Left forelimb (tissue), 1 donor: ENCODE measurements at regions not wholly inside any gene's neighbourhood (a gene's known extent, or its start where the extent isn't known, plus 50 kb on each side); places are given as distances from the start of the nearest gene placed in this dataset.
"Not testable (repeated sequence)": the region's sequence is repeated elsewhere in the genome, so short reads cannot be mapped to it uniquely, and the experiment has no call there.

Experiments
- DNase-seq: peaks from one replicate; pipeline ENCODE4 v3.0.0-alpha.2; 2018; ENCODE audit warnings: low spot score

DNA sequence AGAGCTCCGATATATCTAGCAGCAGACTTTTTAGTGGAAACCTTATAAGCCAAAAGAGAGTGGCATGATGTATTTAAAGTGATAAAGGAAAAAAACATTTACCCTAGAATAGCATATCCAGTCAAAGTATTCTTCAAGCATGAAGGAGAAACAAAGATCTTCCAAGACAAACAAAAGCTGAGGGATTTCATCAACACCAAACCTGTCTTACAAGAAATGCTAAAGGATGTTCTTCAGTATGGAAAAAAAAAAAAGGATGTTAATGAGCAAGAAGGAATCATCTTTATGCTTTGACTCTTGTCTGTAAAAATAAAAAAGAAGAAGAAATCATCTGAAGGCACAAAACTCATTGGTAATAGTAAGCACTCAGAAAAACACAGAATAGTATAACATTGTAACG lies 338.2 kb downstream of the TLE1 start:
- no peak for DNase-seq

DNA sequence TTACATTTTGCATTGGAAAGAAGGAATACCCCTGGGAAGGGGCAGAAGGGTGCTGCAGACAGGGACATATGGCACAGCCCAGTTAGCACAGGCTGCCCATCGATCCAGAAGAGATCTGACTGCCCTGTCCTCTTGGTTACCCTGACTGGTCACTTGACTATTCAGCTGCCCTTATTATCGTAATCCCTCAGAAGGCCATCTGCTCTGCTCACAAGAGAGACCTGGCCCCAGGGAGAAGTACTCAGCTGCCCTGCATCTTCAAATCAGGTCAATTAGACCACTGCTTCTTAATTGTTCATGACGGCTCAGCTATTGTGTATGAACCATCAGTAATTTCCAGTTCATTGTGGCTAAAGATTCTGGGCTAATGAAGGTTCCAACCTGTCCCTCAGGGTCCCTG lies 345.0 kb downstream of the TLE1 start:
- no peak for DNase-seq

DNA sequence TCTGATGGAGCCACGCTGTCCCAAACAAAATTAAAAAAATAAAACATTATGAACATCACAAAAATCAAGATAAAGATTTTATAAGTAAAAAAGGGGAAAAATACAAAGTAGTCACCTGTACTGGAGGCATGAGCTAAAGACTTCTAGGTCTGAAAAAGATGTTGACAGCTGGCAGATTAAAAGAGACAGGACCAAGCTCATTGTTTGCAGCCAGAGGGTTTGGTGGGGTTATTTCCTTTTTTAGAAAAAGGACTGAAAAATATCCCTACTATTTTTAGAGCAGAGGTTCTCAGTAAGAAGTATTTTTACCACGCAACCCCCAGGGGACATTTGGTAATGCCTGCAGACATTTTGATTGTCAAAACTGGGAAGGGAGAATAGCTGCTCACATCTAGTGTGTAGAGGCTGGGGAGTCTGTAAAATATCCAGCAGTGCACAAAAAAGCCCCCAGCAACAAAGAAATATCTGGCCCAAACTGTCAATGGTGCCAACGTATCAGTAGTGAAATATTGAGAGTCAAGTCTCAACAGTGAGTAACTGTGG lies 353.4 kb downstream of the TLE1 start:
- DNase-seq = no peak

DNA sequence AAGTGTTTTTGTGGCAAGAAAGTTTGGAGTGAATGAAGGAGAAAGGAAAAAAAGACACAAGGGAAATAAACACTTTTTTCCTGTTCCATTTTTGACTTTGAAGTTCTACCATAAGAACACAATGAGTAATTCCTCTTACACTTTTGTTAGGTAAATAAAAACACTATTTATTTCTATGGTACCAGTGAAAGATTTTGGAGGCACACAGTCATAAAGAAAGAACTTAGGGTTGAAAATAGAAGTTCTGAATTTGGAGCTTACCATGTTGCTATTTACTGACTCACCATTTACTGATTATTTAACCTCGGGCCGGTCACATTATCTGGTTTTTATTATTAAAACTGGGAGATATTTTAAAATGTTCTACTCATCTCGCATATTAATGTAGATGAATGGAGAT lies 367.8 kb downstream of the TLE1 start:
- DNase-seq = no peak

DNA sequence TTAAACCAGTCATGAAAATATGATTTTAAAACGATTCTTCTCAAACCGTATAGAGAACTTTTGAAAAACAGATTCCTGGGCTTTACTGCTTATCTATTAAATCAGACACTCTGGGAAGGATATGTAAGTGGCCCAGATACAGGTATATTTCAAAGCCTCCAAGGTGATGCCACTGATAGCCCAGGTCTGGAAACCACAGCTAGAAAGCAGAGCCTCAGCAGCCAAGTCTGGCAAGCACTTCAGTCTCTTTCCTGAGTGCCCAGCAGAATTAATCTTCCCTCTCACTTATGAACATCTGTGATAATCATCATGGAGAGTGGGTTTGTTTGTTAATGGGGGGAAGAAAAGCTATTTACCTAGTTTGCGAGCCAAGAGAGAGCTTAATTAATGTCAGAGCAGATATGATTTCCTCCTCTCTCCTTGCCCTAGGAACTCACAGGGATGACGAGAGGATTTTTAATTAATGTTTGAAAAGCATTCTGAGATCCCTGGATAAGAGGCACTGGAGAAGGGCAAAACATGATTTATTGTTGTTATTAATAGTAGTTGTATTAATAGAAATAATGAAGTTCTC lies 368.4 kb downstream of the TLE1 start:
- no peak for DNase-seq

DNA sequence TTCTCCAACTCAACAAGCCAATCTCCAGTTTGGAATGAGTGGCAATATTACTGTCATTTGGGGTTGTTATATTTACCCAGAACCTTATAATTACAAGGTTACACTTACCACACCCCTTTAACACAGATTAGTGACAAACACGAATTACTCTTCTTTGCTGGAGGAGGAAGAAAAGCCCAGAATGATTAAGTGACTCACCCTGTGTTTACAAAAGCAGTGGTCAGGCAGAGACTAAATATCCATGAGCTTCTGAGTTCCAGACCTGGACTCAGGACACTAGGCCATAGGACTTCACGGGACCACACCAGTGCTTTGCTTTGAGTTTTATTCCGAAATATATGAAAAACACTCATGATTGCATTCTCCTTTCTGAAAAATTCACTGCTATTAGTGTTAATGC lies 370.8 kb downstream of the TLE1 start:
- DNase-seq = no peak

DNA sequence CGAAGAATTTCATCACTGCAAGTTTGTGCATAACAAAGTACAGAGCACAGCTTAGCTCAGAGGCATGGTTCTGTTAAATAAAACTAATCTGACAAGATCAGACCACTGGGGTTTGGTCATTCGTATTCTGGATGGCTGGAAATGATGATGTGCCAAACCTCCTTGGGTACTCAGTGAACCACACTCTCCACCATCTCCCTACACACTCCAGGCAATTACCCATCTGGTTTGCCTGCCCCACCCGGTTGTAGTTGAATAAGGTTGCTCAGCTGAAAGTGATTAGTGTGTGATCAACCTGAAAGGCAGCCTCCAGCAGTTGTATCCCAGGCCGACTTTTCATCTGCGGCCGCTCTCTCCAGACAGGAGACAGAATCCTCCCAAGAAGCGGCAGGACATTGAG lies 371.4 kb downstream of the TLE1 start:
- DNase-seq = no peak

DNA sequence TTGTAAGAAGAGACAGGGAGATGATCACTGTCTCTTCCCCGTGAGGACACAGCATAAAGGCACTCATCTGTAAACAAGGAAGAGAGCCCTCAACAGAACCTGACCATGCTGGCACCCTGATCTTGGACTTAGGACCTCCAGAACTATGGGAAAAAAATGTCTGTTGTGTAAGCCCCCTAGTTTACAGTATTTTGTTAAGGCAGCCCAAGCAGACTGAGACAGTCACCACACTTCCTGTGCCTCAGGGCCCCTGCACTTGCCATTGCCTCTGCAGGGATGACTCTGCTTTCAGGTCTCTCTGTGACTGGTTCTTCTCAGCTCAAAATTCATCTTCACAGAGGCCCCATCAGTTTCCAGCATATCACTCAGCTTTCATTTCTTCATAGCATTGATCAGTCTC lies 372.1 kb downstream of the TLE1 start:
- DNase-seq = no peak

DNA sequence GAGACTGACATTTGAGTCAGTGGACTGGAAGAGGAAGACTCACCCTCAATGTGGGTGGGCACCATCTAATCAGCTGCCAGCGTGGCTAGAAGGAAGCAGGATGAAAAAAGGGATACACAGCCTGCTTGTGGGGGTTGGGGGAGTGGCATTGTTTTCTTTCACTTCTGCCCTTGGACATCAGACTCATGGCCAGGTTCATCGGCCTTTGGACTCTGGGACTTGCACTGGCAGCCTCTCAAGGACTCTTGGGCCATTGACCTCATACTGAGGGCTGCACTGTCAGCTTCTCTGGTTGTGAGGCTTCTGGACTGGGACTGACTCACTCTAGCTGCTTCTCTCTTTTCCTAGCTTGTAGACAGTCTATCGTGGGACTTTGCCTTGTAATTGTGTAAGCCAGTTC lies 374.9 kb downstream of the TLE1 start:
- no peak for DNase-seq

DNA sequence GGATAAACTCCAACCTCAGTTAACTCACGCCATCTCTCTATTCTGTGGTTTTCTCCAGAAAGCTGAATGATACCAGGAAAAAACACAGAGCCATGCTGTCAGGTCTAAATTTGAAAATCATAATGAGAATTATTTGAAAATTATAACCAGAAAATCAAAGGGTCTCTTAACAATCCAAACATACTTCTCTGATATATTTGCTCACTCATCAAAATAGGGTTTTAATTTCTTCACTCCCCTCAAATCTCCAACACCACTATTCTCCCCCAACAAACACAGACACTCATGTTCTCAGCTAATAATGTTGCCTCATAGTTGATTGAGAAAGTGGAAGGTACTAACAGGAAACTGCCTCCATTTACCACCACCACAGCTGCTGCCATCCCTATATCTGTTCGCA lies 375.5 kb downstream of the TLE1 start:
- no peak for DNase-seq

DNA sequence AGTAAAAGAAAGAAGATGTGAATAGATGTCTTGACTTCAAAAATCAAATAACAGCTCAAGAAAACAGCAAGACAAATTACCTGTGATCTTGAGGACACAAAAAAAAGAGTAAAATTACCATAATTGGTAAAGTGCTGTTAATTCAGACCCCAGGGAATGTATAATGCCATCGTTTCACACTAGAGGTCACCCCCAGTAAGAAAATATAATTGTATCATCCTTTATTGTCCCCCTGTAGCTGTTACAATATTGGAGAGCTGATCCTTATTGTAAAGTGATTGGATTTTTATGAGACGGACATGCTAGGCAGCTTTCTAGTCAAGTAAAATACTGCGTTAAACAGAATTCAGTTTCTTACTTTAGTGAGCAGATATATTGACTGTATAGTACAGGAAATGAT lies 377.0 kb downstream of the TLE1 start:
- no peak for DNase-seq

DNA sequence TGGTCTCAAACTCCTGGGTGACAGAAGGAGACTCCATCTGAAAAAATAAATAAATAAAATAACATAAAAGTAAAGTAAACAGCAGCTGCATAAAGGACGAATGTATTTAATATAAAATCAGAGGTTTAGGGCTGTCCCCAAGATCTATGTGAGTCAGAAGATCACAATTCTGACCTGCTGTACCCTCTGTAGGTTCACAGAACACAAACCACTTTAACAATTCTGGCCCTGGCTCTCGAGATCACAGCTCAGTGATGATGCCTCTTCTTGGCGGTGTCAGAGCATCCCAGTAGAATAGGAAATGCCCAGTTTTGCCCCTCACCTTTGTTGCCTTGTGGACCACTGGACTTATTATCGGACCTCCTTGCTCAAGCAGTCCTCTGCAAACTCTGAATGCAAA lies 380.9 kb downstream of the TLE1 start:
- no peak for DNase-seq

DNA sequence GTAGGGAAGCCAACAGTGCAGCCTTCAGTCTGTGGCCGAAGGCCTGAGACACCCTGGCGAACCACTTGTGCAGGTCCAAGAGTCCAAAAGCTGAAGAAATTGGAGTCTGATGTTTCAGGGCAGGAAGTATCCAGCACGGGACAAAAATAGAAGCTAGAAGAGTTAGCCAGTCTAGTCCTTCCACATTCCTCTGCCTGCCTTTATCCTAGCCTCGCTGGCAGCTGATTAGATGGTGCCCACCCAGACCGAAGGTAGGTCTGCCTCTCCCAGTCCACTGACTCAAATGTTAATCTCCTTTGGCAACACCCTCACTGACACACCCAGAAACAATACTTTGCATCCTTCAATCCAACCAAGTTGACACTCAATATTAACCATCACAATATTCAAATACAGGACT lies 381.6 kb downstream of the TLE1 start:
- DNase-seq = not testable (repeated sequence)

DNA sequence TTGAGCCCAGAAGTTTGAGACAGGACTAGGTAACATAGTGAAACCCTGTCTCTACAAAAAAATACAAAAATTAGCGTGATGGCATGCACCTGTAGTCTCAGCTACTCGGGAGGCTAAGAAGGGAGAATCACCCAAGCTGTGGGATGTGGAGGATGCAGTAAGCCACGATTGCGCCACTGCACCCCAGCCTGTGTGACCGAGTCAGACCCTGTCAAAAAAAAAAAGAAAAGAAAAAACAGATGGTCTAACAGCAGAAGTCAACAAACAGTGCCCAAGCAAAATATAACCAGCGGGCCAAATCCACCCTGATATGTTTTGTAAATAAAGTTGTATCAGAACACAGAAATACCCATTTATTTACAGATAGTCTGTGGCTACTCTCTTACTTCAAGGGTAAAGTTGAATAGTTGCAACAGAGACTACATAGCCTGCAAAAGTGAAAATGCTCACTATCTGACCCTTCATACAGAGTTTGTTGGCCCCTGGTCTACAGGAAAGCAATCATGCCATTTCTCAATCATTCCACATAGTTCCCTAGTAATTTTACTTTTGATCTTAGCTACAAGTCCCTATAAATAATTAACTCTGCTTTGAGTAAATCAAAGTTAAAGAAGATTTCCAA lies 383.7 kb downstream of the TLE1 start:
- no peak for DNase-seq

DNA sequence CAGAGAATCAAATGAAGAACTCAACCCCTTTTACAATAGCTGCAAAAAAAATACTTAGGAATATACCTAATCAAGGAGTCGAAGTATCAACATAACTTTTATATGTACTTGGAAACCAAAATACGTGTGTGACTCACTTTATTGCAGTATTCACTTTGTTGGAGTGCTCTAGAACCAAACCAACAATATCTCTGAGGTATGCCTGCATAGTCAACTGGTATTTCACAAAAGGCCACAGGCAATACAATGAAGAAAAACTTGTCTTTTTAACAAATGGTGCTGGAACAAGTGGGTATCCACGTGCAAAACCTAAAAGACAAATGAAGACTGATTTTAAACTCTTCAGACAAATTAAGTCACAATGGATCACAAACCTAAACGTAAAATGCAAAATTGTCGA lies 385.7 kb downstream of the TLE1 start:
- DNase-seq = no peak

DNA sequence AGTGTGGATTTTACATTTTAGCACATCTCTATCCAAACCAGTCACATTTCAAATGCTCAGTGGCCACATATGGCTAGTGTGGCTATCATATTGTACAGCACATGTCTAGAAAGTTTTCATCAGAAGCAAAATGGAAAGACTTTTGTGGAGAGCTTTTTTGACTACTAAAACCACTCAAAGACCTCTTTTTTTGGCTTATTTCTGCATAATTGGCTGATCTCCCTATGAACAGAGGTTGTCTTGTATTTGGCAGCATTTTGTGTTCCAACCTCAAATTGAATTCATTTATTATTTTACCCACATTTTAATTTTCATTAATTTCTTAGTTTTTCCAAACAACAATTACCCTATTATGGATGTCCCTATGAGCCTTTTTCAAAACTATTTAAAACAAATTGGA lies 395.7 kb downstream of the TLE1 start:
- DNase-seq = no peak

DNA sequence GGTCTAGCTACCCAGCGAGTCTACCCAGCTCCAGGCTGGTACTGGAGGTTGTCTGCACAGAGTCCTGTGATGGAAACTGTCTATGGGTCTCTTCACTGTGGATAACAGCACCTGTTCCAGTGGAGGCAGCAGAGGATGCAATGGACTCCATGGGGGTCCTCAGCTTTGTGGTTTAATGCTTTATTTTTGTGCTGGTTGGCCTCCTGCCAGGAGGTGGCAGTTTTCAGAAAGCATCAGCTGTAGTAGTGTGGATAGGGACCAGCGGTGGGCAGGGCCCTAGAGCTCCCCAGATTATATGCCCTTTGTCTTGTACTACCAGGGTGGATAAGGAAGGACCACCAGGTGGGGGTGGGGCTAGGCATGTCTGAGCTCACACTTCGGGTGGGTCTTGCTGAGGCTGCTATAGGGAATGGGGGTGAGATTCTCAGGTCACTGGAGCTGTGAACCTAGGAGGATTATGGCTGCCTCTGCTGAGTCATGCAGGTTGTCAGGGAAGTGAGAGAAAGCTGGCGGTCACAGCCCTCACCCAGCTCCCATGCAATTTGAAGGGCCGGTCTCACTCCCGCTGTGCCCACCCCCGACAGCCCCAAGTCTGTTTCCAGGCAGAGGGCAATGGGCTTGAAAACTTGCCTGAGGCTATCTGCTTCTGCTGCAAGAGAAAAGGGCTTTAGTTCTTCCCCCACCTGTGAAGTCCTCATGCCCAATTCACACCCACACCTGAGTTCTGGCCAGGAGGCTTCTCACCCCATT lies 397.1 kb downstream of the TLE1 start:
- DNase-seq = no peak

DNA sequence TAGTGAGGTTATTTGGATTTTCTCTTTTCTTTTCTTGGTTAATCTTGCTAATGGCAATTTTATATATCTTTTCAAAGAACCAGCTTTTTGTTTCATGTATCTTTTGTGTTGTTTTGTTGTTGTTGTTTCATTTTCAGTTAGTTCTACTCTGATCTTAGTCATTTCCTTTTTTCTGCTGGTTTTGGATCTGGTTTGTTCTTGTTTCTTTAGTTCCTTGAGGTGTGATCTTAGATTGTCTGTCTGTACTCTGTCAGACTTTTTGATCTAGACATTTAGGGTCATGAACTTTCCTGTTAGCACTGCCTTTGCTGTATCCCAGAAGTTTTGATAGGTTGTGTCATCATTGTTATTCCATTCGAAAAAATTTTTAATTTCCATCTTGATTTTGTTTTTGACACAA lies 399.7 kb downstream of the TLE1 start:
- DNase-seq = no peak

DNA sequence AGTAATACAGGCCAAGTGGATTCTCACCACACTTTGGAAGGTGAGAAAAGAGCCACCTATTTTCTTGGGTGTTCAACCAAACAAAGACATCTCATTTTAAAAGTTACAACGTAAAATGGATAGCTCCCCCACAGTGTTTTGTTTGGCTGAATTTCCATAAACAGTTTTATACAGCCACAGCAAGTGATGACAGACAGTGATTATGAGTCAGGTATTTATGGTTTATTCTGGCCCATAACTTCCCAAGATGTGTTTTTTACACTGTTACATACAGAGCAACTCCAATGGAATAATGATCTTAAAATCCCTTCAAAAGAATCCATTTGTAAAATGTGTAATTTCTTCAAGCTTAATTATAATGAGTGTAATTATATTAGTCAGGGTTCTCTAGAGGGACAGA lies 421.3 kb downstream of the TLE1 start:
- DNase-seq = no peak

DNA sequence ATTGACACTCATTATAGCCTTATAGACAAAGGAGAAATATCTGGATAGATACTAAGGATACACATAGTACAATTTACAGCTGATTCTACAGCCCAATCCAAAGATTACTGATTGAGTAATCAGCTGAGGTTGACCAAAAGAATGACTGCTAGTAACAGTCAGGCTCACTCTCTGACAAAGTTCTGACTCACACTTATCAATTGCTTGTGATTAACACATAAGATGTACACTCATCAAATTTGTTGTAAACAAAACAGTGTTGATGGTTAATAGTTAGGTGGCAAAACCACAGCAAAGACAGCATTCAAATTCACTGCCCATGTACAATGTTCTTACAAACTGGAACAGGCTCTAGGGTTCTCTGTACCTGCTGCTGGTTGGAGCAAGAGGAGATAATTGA lies 422.7 kb downstream of the TLE1 start:
- no peak for DNase-seq

DNA sequence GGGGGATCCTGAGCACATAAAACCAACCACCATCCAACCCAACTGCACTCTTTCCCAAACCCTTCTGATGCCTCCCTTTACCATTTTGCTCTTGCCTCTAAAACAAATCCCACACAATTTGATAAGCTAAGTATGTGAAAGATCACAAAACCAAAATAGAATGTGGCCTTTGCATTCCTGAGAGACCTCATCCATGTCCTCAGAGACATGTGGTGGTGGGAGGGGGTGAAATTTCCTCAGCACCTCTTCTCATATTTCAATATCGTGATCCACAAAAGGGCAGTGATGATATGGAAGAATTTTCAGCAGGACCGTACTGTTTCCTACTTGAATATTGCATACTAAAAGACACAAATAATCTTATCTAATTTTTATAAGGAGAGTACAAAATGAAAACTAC lies 423.3 kb downstream of the TLE1 start:
- DNase-seq = no peak

DNA sequence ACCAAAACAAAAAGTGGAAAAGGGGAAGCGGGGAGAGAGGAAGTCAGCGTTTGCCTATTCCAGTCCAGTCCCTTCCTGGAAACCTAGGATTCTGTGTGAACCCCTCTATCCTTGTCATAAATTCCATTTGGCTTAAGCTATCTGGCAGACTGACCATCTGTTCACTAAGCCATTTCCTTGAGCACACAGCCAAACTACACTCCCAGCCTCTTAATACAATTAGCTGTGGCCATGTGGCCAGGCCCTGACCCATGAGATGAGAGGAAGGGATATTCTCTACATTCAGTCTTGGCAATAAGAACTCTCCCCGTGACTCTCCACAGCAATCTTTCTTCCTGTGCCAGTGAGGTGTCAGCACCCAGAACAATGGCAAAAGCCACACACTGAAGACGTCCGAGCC lies 424.8 kb downstream of the TLE1 start:
- DNase-seq = no peak

DNA sequence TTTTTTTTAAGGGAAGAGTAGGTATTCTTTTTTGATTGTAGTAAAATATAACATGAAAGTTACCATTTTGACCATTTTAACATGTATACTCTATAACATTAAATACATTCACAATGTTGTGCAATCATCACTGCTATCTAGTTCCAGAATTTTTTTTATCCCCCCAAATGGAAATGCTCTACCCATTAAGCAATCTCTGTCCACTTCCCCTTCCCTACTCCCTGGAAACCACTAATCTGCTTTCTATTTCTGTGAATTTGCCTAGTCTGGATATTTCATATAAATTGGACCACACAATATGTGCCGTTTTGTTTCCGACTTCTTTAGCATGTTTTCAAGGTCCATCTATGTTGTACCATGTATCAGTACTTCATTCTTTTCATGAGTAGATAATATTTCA lies 429.5 kb downstream of the TLE1 start:
- no peak for DNase-seq

DNA sequence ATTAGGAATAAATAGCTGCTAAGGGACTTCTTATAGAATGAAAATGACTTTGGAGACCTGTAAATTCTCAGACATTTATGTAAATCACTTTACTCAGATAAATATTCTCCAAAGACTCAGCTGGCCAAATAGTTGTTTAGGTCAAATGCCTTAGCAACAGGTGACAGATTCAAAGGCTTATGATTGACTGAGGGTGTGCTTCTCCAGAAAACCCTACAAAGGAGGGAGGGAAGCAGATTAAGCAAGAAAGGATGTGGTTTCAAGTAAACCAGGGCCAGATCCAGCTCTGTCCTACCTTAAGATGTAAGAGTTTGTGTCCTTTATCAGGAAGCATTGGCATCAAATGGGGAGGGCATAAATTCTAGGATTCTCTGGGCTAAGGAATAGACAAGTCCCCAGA lies 433.0 kb downstream of the TLE1 start:
- DNase-seq = no peak
